Kidney epithelial cell (primary cell): ENCODE measurements at regions not wholly inside any gene's neighbourhood (a gene's known extent, or its start where the extent isn't known, plus 50 kb on each side); places are given as distances from the start of the nearest gene placed in this dataset.

Experiments used
- DNase-seq: peaks from one replicate; pipeline ENCODE4 v3.0.0-alpha.2; 2010; ENCODE audit warnings: low read depth
- H3K27me3 ChIP-seq: 2 replicates; pipeline ENCODE4 v1.6.0; 2011; ENCODE audit warnings: low read length; ENCODE audit not compliant: control insufficient read depth, insufficient read depth
- H3K36me3 ChIP-seq: 2 replicates; pipeline ENCODE4 v1.5.1; 2011; ENCODE audit warnings: low read length; ENCODE audit not compliant: control insufficient read depth, insufficient read depth
- H3K4me3 ChIP-seq: 2 replicates; pipeline ENCODE4 v1.5.1; 2011; ENCODE audit warnings: low read depth, mild to moderate bottlenecking, control low read depth, low read length
- CTCF ChIP-seq: IDR thresholded peaks from 2 replicates; pipeline ENCODE4 v1.5.1; 2011; ENCODE audit warnings: mild to moderate bottlenecking, moderate library complexity, low read length, control low read depth, inconsistent platforms; ENCODE audit not compliant: insufficient read depth, poor library complexity, severe bottlenecking

GRCh38 chr1:186566140-186566855 is 105.4 kb upstream of the PDC start:
- no peak for DNase-seq

GRCh38 chr1:186564582-186564981 is 103.7 kb upstream of the PDC start:
- TF ChIP-seq CTCF, result no peak
- H3K27me3 ChIP-seq, result no peaks in the 10 kb centered on the region

More at GRCh38 chr1:186566140-186566855, 105.4 kb upstream of the PDC start:
- Histone ChIP-seq H3K36me3 (no peaks in the 10 kb centered on the region), H3K4me3 (no peak overlapping the region), H3K27me3 (no peaks in the 10 kb centered on the region)
- no peak for TF ChIP-seq CTCF

GRCh38 chr1:186559601-186560116 is 98.7 kb upstream of the PDC start:
- TF ChIP-seq CTCF, result no peak
- no peaks in the 10 kb centered on the region for H3K27me3 ChIP-seq
- DNase-seq, result no peak
- H3K4me3 ChIP-seq, result no peak overlapping the region
- H3K36me3 ChIP-seq, result no peaks in the 10 kb centered on the region

More at GRCh38 chr1:186564582-186564981, 103.7 kb upstream of the PDC start:
- DNase-seq, result no peak
- no peaks in the 10 kb centered on the region for H3K36me3 ChIP-seq
- H3K4me3 ChIP-seq, result no peak overlapping the region

- H3K27me3 ChIP-seq, result no peaks in the 10 kb centered on the region
- TF ChIP-seq CTCF, result no peak
- no peaks in the 10 kb centered on the region for H3K36me3 ChIP-seq
- DNase-seq, result no peak
- no peak overlapping the region for H3K4me3 ChIP-seq
These were observed 96.3 kb upstream of the PDC start for GRCh38 chr1:186557147-186557777.

GRCh38 chr1:186550832-186551231 is 89.9 kb upstream of the PDC start:
- H3K4me3 ChIP-seq, result no peak overlapping the region
- DNase-seq, result no peak
- no peaks in the 10 kb centered on the region for H3K27me3 ChIP-seq
- no peaks in the 10 kb centered on the region for H3K36me3 ChIP-seq
- no peak for TF ChIP-seq CTCF
